Nephron (organoid): ENCODE measurements at regions not wholly inside any gene's neighbourhood (a gene's known extent, or its start where the extent isn't known, plus 50 kb on each side); places are given as distances from the start of the nearest gene placed in this dataset.
A peak's percentile ranks its signal among the peaks of the same experiment; 100 is the strongest.
"Not testable (repeated sequence)": the region's sequence is repeated elsewhere in the genome, so short reads cannot be mapped to it uniquely, and the experiment has no call there.

Source experiments
- H3K27ac Mint-ChIP-seq, 3 experiments: 2 replicates each; pipeline ENCODE4 v1.8.0; 2020; ENCODE audit warnings: mixed read lengths in 3 of 3, mild to moderate bottlenecking in 2 of 3, moderate library complexity in 1 of 3
- H3K27me3 Mint-ChIP-seq: 2 replicates; pipeline ENCODE4 v1.8.0; 2021; ENCODE audit warnings: low read depth, mild to moderate bottlenecking, moderate library complexity, mixed read lengths
- H3K36me3 Mint-ChIP-seq: 2 replicates; pipeline ENCODE4 v1.8.0; 2020; ENCODE audit warnings: low read depth, mixed read lengths
- H3K4me1 Mint-ChIP-seq: 2 replicates; pipeline ENCODE4 v1.8.0; 2020; ENCODE audit warnings: mixed read lengths
- H3K4me3 Mint-ChIP-seq, 3 experiments: 2 replicates each; pipeline ENCODE4 v1.8.0; 2020; ENCODE audit warnings: mild to moderate bottlenecking in 3 of 3, mixed read lengths in 3 of 3, moderate library complexity in 2 of 3
- H3K9me3 Mint-ChIP-seq: 2 replicates; pipeline ENCODE4 v1.8.0; 2020; ENCODE audit warnings: mixed read lengths
- TF ChIP-seq, protein P1 (sequence below), 3 experiments: fragments of 200-600 bp; sonication (generic); IDR thresholded peaks; one replicate each; pipeline ENCODE4 v1.5.0; 2021; ENCODE audit warnings: antibody characterized with exemption in 3 of 3; ENCODE audit not compliant: unreplicated experiment in 3 of 3

DNA sequence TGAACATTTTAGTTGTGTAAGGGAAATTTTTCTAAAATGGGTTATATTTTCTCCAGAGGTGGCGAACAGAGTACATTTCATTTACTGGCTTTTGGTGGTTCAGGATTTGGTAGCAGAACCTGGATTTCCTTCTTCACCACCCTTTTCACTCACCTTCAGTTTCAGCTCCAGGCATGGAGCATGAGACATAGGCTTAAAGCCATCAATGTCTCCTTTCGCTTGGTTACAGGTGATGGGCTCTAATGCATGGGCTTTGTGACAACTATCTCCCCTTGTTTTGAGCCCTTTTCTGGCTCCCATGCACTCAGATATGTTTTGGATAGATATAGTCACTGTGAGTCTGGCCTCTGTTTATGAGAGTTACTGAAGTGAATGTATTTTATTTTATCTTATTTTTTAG is 96.6 kb upstream of the ANKRD28 start:
- Mint-ChIP-seq H3K27ac (peak overlapping the region in 1 of 3 experiments; percentile 69), H3K4me3 (no peak overlapping the region), H3K27me3 (peaks cover 24% of the 10 kb centered on the region), H3K36me3 (no peaks in the 10 kb centered on the region), H3K4me1 (peaks cover 19% of the 10 kb centered on the region), H3K9me3 (no peaks in the 10 kb centered on the region)
- TF ChIP-seq, protein P1, sequence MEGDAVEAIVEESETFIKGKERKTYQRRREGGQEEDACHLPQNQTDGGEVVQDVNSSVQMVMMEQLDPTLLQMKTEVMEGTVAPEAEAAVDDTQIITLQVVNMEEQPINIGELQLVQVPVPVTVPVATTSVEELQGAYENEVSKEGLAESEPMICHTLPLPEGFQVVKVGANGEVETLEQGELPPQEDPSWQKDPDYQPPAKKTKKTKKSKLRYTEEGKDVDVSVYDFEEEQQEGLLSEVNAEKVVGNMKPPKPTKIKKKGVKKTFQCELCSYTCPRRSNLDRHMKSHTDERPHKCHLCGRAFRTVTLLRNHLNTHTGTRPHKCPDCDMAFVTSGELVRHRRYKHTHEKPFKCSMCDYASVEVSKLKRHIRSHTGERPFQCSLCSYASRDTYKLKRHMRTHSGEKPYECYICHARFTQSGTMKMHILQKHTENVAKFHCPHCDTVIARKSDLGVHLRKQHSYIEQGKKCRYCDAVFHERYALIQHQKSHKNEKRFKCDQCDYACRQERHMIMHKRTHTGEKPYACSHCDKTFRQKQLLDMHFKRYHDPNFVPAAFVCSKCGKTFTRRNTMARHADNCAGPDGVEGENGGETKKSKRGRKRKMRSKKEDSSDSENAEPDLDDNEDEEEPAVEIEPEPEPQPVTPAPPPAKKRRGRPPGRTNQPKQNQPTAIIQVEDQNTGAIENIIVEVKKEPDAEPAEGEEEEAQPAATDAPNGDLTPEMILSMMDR (IDR thresholded peaks at IDR 0.05; ENCODE audit: unreplicated experiment in 3 of 3) = no peak

DNA sequence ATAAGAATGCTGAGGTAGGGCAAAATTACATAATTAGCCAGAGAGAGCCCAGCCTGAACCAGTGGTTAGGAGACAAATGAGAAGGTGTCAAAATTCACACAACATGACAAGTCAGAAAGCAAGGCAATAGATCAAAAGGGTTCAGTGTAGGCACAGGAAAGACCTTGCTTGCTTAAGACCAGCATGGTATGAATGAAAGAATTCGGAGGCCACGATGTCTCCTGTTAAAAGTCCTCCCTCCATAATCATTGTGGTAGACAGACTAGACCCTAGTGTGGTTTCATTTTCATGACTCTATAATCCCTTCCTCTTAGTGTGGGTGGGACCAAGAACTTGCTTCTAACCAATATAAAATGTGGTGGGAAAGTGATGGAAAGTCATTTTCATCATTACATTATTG is 98.7 kb upstream of the ANKRD28 start:
- TF ChIP-seq, protein P1 (IDR thresholded peaks at IDR 0.05; ENCODE audit: unreplicated experiment in 3 of 3) = no peak
- no peaks in the 10 kb centered on the region for H3K9me3 Mint-ChIP-seq
- H3K4me3 Mint-ChIP-seq = no peak overlapping the region
- H3K27ac Mint-ChIP-seq = no peak overlapping the region
- peaks cover 19% of the 10 kb centered on the region for H3K4me1 Mint-ChIP-seq
- no peaks in the 10 kb centered on the region for H3K36me3 Mint-ChIP-seq
- peaks cover 27% of the 10 kb centered on the region for H3K27me3 Mint-ChIP-seq

DNA sequence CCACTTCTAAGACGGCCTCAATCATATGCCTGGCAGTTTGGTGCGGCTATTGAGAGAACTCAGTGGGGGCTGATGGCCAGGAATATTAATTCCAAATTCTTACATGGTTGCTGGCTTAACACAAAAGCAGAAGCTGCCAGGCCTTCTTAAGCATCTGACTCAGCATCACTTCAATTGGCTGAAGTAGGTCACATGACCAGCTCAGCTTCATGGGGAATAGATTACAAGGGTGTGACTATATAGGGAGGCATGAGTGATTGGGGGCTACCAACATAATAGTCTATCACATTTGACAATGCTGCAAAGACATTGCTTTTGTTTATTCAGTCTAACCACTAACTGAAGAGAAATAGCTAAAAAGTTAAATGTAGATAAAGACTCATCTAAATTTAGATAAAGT is 101.6 kb upstream of the ANKRD28 start:
- no peak overlapping the region for H3K4me3 Mint-ChIP-seq
- no peaks in the 10 kb centered on the region for H3K4me1 Mint-ChIP-seq
- no peaks in the 10 kb centered on the region for H3K9me3 Mint-ChIP-seq
- H3K36me3 Mint-ChIP-seq = no peaks in the 10 kb centered on the region
- H3K27me3 Mint-ChIP-seq = peaks cover 30% of the 10 kb centered on the region
- TF ChIP-seq, protein P1 (IDR thresholded peaks at IDR 0.05; ENCODE audit: unreplicated experiment in 3 of 3) = no peak
- H3K27ac Mint-ChIP-seq = no peak overlapping the region

DNA sequence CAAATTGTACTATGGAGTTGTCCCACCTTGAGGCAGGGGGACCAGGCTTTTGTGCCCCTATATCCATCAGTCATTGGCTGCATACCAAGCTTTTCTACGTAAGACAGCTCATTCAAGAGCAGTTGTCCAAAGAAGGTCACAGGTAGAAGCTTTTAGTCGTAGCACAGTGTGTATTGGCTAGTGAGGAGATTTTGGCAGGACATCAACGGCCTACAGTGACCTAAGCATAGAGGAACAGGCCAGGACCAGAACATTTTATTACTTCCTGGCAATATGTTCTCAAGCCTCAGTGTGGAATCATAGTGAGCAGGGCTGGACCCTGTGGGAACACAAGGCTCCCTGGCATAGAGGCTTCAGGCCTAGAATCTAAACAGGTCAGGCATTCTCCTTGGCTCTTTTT is 105.4 kb upstream of the ANKRD28 start:
- Mint-ChIP-seq H3K9me3 (peaks cover 5% of the 10 kb centered on the region), H3K4me3 (no peak overlapping the region), H3K36me3 (no peaks in the 10 kb centered on the region), H3K27me3 (peaks cover 18% of the 10 kb centered on the region), H3K27ac (no peak overlapping the region), H3K4me1 (no peaks in the 10 kb centered on the region)
- TF ChIP-seq, protein P1 (IDR thresholded peaks at IDR 0.05; ENCODE audit: unreplicated experiment in 3 of 3) = no peak

DNA sequence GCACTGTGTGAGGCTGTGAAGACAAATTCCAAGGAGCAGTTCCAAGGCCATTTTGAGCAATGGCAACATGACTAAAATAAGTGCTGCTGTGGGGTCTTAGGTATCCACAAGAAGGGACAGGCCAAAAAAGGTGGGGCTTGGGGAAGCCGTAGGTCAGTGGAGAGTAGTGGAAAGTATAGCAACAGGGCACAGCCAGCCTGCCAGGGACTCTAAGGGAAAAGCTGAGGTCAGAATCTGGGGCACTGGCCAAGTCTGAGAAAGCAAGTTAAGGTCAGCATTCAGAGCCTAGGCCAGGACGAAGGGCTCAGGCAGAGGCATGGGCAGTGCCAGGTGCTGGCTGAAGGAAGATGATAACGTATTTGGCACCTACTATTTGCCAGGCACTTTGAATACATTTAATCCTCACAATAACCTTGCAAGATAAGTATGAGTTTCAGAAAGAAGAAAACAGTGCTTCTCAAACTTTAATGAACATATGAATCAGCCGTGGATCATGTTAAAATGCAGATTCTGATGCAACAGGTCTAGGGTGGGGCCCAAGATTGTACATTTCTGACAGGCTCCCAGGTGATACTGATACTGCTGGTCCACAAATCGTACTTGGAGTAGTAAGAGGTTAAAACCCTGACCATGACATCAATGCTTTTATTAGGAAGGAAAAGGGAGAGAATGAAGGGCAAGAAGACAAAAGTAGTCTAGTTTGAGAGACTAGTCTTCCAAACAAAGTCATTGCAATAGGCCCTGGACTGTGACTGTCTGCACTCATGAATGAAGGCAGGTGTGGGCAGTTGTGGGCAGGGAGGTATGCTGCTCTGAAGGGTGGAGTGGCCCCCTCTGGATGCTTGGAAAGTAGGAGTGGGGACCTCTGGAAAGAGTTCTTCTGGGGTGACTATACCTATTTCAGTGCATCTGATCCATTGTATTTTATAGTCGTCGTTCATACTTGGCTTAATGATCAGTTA is 106.3 kb upstream of the ANKRD28 start:
- TF ChIP-seq, protein P1 (IDR thresholded peaks at IDR 0.05; ENCODE audit: unreplicated experiment in 3 of 3) = no peak
- peaks cover 12% of the 10 kb centered on the region for H3K27me3 Mint-ChIP-seq
- peaks cover 5% of the 10 kb centered on the region for H3K9me3 Mint-ChIP-seq
- no peak overlapping the region for H3K4me3 Mint-ChIP-seq
- H3K27ac Mint-ChIP-seq = no peak overlapping the region
- no peaks in the 10 kb centered on the region for H3K4me1 Mint-ChIP-seq
- no peaks in the 10 kb centered on the region for H3K36me3 Mint-ChIP-seq

DNA sequence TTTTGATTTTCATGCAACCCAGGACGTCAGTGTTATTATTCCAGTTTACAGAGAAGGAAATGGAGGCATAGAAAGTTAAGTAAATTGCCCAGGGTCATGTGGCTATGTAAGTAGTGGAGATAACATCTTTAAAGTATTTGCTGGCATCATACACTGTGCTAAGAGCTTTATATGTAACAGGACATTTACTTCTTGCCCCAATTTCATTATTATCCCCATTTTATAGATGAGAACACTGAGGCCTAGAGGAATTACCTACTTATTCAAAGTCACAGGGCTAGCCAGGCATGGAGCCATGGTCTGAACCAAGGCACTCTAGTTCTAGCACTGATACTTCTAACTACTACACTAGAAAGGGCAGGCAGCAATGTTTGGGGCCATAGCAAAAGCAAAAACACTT is 107.3 kb upstream of the ANKRD28 start:
- Mint-ChIP-seq H3K4me1 (no peaks in the 10 kb centered on the region), H3K27me3 (peaks cover 6% of the 10 kb centered on the region), H3K9me3 (peaks cover 8% of the 10 kb centered on the region), H3K27ac (no peak overlapping the region), H3K4me3 (no peak overlapping the region), H3K36me3 (no peaks in the 10 kb centered on the region)
- TF ChIP-seq, protein P1 (IDR thresholded peaks at IDR 0.05; ENCODE audit: unreplicated experiment in 3 of 3) = no peak

DNA sequence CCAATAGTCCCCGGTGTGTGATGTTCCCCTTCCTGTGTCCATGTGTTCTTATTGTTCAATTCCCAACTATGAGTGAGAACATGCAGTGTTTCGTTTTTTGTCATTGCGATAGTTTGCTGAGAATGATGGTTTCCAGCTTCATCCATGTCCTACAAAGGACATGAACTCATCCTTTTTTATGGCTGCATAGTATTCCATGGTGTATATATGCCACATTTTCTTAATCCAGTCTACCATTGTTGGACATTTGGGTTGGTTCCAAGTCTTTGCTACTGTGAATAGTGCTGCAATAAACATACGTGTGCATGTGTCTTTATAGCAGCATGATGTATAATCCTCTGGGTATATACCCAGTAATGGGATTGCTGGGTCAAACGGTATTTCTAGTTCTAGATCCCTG is 109.6 kb upstream of the ANKRD28 start:
- not testable (repeated sequence) for H3K36me3 Mint-ChIP-seq, H3K27me3 Mint-ChIP-seq, H3K4me3 Mint-ChIP-seq, H3K27ac Mint-ChIP-seq, H3K4me1 Mint-ChIP-seq
- H3K9me3 Mint-ChIP-seq = peaks cover 25% of the 10 kb centered on the region
